ENCODE measurements at regions not wholly inside any gene's neighbourhood (a gene's known extent, or its start where the extent isn't known, plus 50 kb on each side); places are given as distances from the start of the nearest gene placed in this dataset.
A peak's percentile ranks its signal among the peaks of the same experiment; 100 is the strongest.

DNA sequence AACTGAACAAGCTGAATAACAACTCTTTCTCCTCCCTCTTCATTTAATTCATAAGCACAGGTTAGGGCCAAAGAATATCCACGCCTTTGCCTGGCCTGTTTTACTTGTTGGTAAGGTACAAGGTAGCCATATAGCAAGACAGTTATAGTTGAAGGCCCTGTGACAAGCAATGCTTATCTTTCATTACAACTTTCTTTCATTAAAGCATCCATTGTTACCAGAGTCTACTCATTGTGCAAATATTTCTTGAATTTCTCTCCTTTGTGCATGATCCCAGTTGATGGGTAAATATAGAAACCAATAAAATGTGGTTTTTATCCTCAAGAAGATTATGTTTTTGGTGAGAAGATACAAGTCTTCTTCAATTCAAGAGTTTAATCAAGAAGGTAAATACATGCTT, 140.2 kb downstream of the UBE2E3 start:
- Histone ChIP-seq H3K27ac (ENCODE audit: low read length) (no peak overlapping the region), H3K9ac (ENCODE audit: low read depth, low read length) (no peak overlapping the region), H3K79me2 (ENCODE audit: insufficient read depth, low read length) (peaks cover 14% of the 10 kb centered on the region), H4K20me1 (ENCODE audit: insufficient read depth, low read length) (no peaks in the 10 kb centered on the region), H3K4me1 (ENCODE audit: insufficient read depth, low read length) (peaks cover 28% of the 10 kb centered on the region), H3K9me3 (ENCODE audit: insufficient read depth, low read length, severe bottlenecking) (no peaks in the 10 kb centered on the region), H3K27me3 (ENCODE audit: insufficient read depth, low read length, poor library complexity) (no peaks in the 10 kb centered on the region), H3K4me3 (ENCODE audit: low read depth in 1 of 2, low read length in 2 of 2) (no peak overlapping the region), H3K4me2 (ENCODE audit: insufficient read depth, low read length) (no peak overlapping the region), H2AFZ (ENCODE audit: low read depth, low read length) (no peak overlapping the region), H3K36me3 (ENCODE audit: insufficient read depth, low read length) (no peaks in the 10 kb centered on the region)
- TF ChIP-seq, protein P1, sequence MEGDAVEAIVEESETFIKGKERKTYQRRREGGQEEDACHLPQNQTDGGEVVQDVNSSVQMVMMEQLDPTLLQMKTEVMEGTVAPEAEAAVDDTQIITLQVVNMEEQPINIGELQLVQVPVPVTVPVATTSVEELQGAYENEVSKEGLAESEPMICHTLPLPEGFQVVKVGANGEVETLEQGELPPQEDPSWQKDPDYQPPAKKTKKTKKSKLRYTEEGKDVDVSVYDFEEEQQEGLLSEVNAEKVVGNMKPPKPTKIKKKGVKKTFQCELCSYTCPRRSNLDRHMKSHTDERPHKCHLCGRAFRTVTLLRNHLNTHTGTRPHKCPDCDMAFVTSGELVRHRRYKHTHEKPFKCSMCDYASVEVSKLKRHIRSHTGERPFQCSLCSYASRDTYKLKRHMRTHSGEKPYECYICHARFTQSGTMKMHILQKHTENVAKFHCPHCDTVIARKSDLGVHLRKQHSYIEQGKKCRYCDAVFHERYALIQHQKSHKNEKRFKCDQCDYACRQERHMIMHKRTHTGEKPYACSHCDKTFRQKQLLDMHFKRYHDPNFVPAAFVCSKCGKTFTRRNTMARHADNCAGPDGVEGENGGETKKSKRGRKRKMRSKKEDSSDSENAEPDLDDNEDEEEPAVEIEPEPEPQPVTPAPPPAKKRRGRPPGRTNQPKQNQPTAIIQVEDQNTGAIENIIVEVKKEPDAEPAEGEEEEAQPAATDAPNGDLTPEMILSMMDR (IDR thresholded peaks at IDR 0.05; ENCODE audit: borderline replicate concordance, extremely low read depth, low read length, poor library complexity, severe bottlenecking): no peak
- no peak for TF ChIP-seq EZH2 (IDR thresholded peaks at IDR 0.05; ENCODE audit: borderline replicate concordance, low read depth, low read length, severe bottlenecking)
- ATAC-seq (ENCODE audit: insufficient read depth, low read depth): no peak
- no peak for DNase-seq

- Histone ChIP-seq H2AFZ (ENCODE audit: low read depth, low read length) (no peak overlapping the region), H3K27me3 (ENCODE audit: insufficient read depth, low read length, poor library complexity) (no peaks in the 10 kb centered on the region), H3K9me3 (ENCODE audit: insufficient read depth, low read length, severe bottlenecking) (no peaks in the 10 kb centered on the region), H3K4me2 (ENCODE audit: insufficient read depth, low read length) (no peak overlapping the region), H3K4me3 (ENCODE audit: low read depth in 1 of 2, low read length in 2 of 2) (no peak overlapping the region), H3K4me1 (ENCODE audit: insufficient read depth, low read length) (peaks cover 42% of the 10 kb centered on the region), H3K9ac (ENCODE audit: low read depth, low read length) (no peak overlapping the region), H3K79me2 (ENCODE audit: insufficient read depth, low read length) (peaks cover 27% of the 10 kb centered on the region), H4K20me1 (ENCODE audit: insufficient read depth, low read length) (no peaks in the 10 kb centered on the region), H3K27ac (ENCODE audit: low read length) (no peak overlapping the region), H3K36me3 (ENCODE audit: insufficient read depth, low read length) (no peaks in the 10 kb centered on the region)
- ATAC-seq (ENCODE audit: insufficient read depth, low read depth): no peak
- DNase-seq: no peak
- no peak for TF ChIP-seq EZH2 (IDR thresholded peaks at IDR 0.05; ENCODE audit: borderline replicate concordance, low read depth, low read length, severe bottlenecking)
- TF ChIP-seq, protein P1 (IDR thresholded peaks at IDR 0.05; ENCODE audit: borderline replicate concordance, extremely low read depth, low read length, poor library complexity, severe bottlenecking): no peak
Measured at GRCh38 chr2:181121996-181122395, 141.6 kb downstream of the UBE2E3 start.

DNA sequence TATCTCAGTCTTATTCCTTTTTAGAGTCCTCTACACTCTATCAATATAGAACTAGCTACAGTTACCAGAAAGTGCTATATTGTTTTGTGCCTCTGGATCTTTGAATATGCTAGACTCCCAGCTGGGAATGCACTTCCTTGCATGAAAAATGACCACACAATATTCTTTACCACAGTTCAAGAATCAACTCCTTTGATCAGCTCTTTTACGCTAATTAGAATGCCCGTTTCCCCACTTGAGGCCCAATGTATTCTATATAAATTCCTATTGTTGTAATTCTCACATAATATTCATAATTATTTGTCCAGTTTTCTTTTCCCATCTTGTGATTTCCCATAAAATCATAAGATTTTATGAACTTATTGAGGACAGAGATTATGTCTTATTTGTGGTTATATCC, 142.2 kb downstream of the UBE2E3 start:
- no peaks in the 10 kb centered on the region for H3K36me3 ChIP-seq (ENCODE audit: insufficient read depth, low read length)
- ATAC-seq (ENCODE audit: insufficient read depth, low read depth) (no peak), DNase-seq (no peak)
- no peak overlapping the region for H3K27ac ChIP-seq (ENCODE audit: low read length)
- no peak overlapping the region for H3K4me2 ChIP-seq (ENCODE audit: insufficient read depth, low read length)
- H3K9me3 ChIP-seq (ENCODE audit: insufficient read depth, low read length, severe bottlenecking): no peaks in the 10 kb centered on the region
- no peak overlapping the region for H3K9ac ChIP-seq (ENCODE audit: low read depth, low read length)
- peaks cover 30% of the 10 kb centered on the region for H3K79me2 ChIP-seq (ENCODE audit: insufficient read depth, low read length)
- no peaks in the 10 kb centered on the region for H4K20me1 ChIP-seq (ENCODE audit: insufficient read depth, low read length)
- no peak overlapping the region for H3K4me3 ChIP-seq (ENCODE audit: low read depth in 1 of 2, low read length in 2 of 2)
- H3K27me3 ChIP-seq (ENCODE audit: insufficient read depth, low read length, poor library complexity): no peaks in the 10 kb centered on the region
- TF ChIP-seq, protein P1 (IDR thresholded peaks at IDR 0.05; ENCODE audit: borderline replicate concordance, extremely low read depth, low read length, poor library complexity, severe bottlenecking): no peak
- TF ChIP-seq EZH2 (IDR thresholded peaks at IDR 0.05; ENCODE audit: borderline replicate concordance, low read depth, low read length, severe bottlenecking): no peak
- peaks cover 43% of the 10 kb centered on the region for H3K4me1 ChIP-seq (ENCODE audit: insufficient read depth, low read length)
- no peak overlapping the region for H2AFZ ChIP-seq (ENCODE audit: low read depth, low read length)

GRCh38 chr2:181123798-181124231, 143.4 kb downstream of the UBE2E3 start:
- H3K9me3 ChIP-seq (ENCODE audit: insufficient read depth, low read length, severe bottlenecking): no peaks in the 10 kb centered on the region

More at GRCh38 chr2:181123798-181124231, 143.4 kb downstream of the UBE2E3 start:
- Histone ChIP-seq H3K4me2 (ENCODE audit: insufficient read depth, low read length) (peak overlapping the region; percentile 70), H3K4me3 (ENCODE audit: low read depth in 1 of 2, low read length in 2 of 2) (peak overlapping the region; percentile 8 to 55; a peak in 3 of 4 replicates), H3K27me3 (ENCODE audit: insufficient read depth, low read length, poor library complexity) (no peaks in the 10 kb centered on the region), H4K20me1 (ENCODE audit: insufficient read depth, low read length) (no peaks in the 10 kb centered on the region), H3K9ac (ENCODE audit: low read depth, low read length) (peak overlapping the region; percentile 62), H3K36me3 (ENCODE audit: insufficient read depth, low read length) (no peaks in the 10 kb centered on the region; the same call in 1 of the 2 replicates), H2AFZ (ENCODE audit: low read depth, low read length) (peak overlapping the region; percentile 78), H3K79me2 (ENCODE audit: insufficient read depth, low read length) (peaks cover 39% of the 10 kb centered on the region), H3K4me1 (ENCODE audit: insufficient read depth, low read length) (peaks cover 46% of the 10 kb centered on the region), H3K27ac (ENCODE audit: low read length) (peak overlapping the region; percentile 98)
- ATAC-seq (ENCODE audit: insufficient read depth, low read depth) (peak; percentile 98), DNase-seq (peak; percentile 76)
- TF ChIP-seq, protein P1 (IDR thresholded peaks at IDR 0.05; ENCODE audit: borderline replicate concordance, extremely low read depth, low read length, poor library complexity, severe bottlenecking): no peak
- TF ChIP-seq EZH2 (IDR thresholded peaks at IDR 0.05; ENCODE audit: borderline replicate concordance, low read depth, low read length, severe bottlenecking): no peak
